ENCODE measurements at regions not wholly inside any gene's neighbourhood (a gene's known extent, or its start where the extent isn't known, plus 50 kb on each side); places are given as distances from the start of the nearest gene placed in this dataset.

- Histone ChIP-seq H2AFZ (ENCODE audit: control insufficient read depth, low read depth, low read length) (no peak overlapping the region), H3K9ac (ENCODE audit: control insufficient read depth, insufficient read depth, low read length) (no peak overlapping the region), H3K27me3 (replicated peaks in 1 of 2; ENCODE audit: control insufficient read depth in 2 of 2, insufficient read depth in 2 of 2, low read length in 1 of 2) (peaks cover 2 to 11% of the 10 kb centered on the region in 2 experiments; a peak in 3 of 4 replicates), H3K36me3 (ENCODE audit: control insufficient read depth in 2 of 2, insufficient read depth in 2 of 2, low read length in 1 of 2) (no peaks in the 10 kb centered on the region), H3K4me3 (no peak overlapping the region), H3K9me3 (replicated peaks; ENCODE audit: control insufficient read depth, insufficient read depth, low read length) (no peaks in the 10 kb centered on the region), H4K20me1 (ENCODE audit: control insufficient read depth, insufficient read depth) (no peaks in the 10 kb centered on the region), H3K27ac (ENCODE audit: control insufficient read depth, insufficient read depth) (no peak overlapping the region), H3K79me2 (ENCODE audit: control insufficient read depth, insufficient read depth, low read length) (no peaks in the 10 kb centered on the region), H3K4me1 (ENCODE audit: control insufficient read depth, insufficient read depth, low read length) (no peaks in the 10 kb centered on the region), H3K4me2 (ENCODE audit: control insufficient read depth, insufficient read depth) (no peak overlapping the region)
- in situ Hi-C loops (cut with MboI) (no loop called here), intact Hi-C loops (cut with micrococcal nuclease; ENCODE audit: unreplicated experiment) (loop anchor here (5.0 kb wide), 1 partner anchor 871 kb away; the partner anchor contains the start of gene PTPRU)
- BruUV-seq (replicated peaks), result no TSS peak
- CTCF ChIA-PET, result no interaction called here
- TF ChIP-seq CHD2 (IDR thresholded peaks at IDR 0.05; ENCODE audit: borderline replicate concordance, low read depth, low read length) (no peak), ELK1 (IDR thresholded peaks at IDR 0.05; ENCODE audit: low read depth, low read length) (no peak), MYC (IDR thresholded peaks at IDR 0.05; ENCODE audit: insufficient read depth, insufficient read length, insufficient replicate concordance, low read length, severe bottlenecking) (no peak), NFYA (IDR thresholded peaks at IDR 0.05; ENCODE audit: borderline replicate concordance, low read depth, low read length) (no peak), NFIC (IDR thresholded peaks at IDR 0.05; ENCODE audit: low read depth, low read length) (no peak), MEF2A (IDR thresholded peaks at IDR 0.05; ENCODE audit: insufficient read depth, low read depth, low read length) (no peak), ZNF207 (IDR thresholded peaks at IDR 0.05; ENCODE audit: borderline replicate concordance) (no peak), NR2F1 (conservative IDR thresholded peaks at IDR 0.05) (no peak), CREM (IDR thresholded peaks at IDR 0.05; ENCODE audit: low read depth) (no peak), ATF2 (IDR thresholded peaks at IDR 0.05; ENCODE audit: low read length) (no peak), SMAD5 (IDR thresholded peaks at IDR 0.05; ENCODE audit: low read depth) (no peak), TARDBP (IDR thresholded peaks at IDR 0.05; ENCODE audit: borderline replicate concordance) (no peak), SMC3 (IDR thresholded peaks at IDR 0.05; ENCODE audit: borderline replicate concordance, low read length) (no peak), IKZF2 (IDR thresholded peaks at IDR 0.05) (no peak), ZZZ3 (IDR thresholded peaks at IDR 0.05; ENCODE audit: control insufficient read depth, insufficient read length, low read depth) (no peak), RFX5 (IDR thresholded peaks at IDR 0.05; ENCODE audit: low read depth, low read length) (no peak), CEBPZ (IDR thresholded peaks at IDR 0.05; ENCODE audit: low read depth, low read length) (no peak)
- WGBS (ENCODE audit: insufficient coverage, insufficient replicate concordance, low lambda C conversion rate, missing lambda C conversion rate), result 17% methylated on average over 4 of the region's 4 CpGs
- POLR2A ChIA-PET, result no interaction called here
- RAD21 ChIA-PET (ENCODE audit: unreplicated experiment), result no interaction called here
- no peak for FAIRE-seq
- ATAC-seq, result no peak
- no peak for DNase-seq (ENCODE audit: low read depth, low spot score)
- SMC1A ChIA-PET (ENCODE audit: uncharacterized antibody, unreplicated experiment), result no interaction called here
Observed at GRCh38 chr1:30108186-30108585, 615.2 kb downstream of the MATN1 start.
